Effector CD8-positive, alpha-beta T cell (primary cell): ENCODE measurements at regions not wholly inside any gene's neighbourhood (a gene's known extent, or its start where the extent isn't known, plus 50 kb on each side); places are given as distances from the start of the nearest gene placed in this dataset.

ENCODE experiments used
- DNase-seq: peaks from one replicate; lab custom pipeline; 2025; lab: John Stamatoyannopoulos, UW

GRCh38 chr7:98040626-98041360 lies 50.8 kb upstream of the OCM2 start:
- DNase-seq, result no peak

GRCh38 chr7:98046816-98047215 lies 56.8 kb upstream of the OCM2 start:
- no peak for DNase-seq

- no peak for DNase-seq
Measured at GRCh38 chr7:98049034-98049433, 57.6 kb upstream of the LMTK2 start.

- DNase-seq, result peak; percentile 12
Measured at GRCh38 chr7:98051118-98051744, 55.4 kb upstream of the LMTK2 start.

GRCh38 chr7:98054585-98054984 lies 52.1 kb upstream of the LMTK2 start:
- DNase-seq, result no peak

GRCh38 chr7:98056580-98056979 lies 50.1 kb upstream of the LMTK2 start:
- no peak for DNase-seq
